ENCODE measurements at regions not wholly inside any gene's neighbourhood (a gene's known extent, or its start where the extent isn't known, plus 50 kb on each side); places are given as distances from the start of the nearest gene placed in this dataset.

- no peak overlapping the region for H3K4me3 ChIP-seq (ENCODE audit: low read depth, low read length)
- DNase-seq (ENCODE audit: low read depth) (peak; percentile 88), FAIRE-seq (no peak)
- no peaks in the 10 kb centered on the region for H3K27me3 ChIP-seq (ENCODE audit: control insufficient read depth, insufficient read depth, low read length)
- no peak for TF ChIP-seq CTCF (IDR thresholded peaks at IDR 0.05; ENCODE audit: insufficient read depth, low read length, severe bottlenecking)
- H3K36me3 ChIP-seq (ENCODE audit: control insufficient read depth, insufficient read depth, low read length) = no peaks in the 10 kb centered on the region
Observed at GRCh38 chr2:19029655-19030054, 328.8 kb downstream of the OSR1 start.

GRCh38 chr2:19028587-19029375 is 329.6 kb downstream of the OSR1 start:
- H3K27me3 ChIP-seq (ENCODE audit: control insufficient read depth, insufficient read depth, low read length) = no peaks in the 10 kb centered on the region
- TF ChIP-seq CTCF (IDR thresholded peaks at IDR 0.05; ENCODE audit: insufficient read depth, low read length, severe bottlenecking) = no peak
- H3K36me3 ChIP-seq (ENCODE audit: control insufficient read depth, insufficient read depth, low read length) = no peaks in the 10 kb centered on the region
- FAIRE-seq (no peak), DNase-seq (ENCODE audit: low read depth) (no peak)
- H3K4me3 ChIP-seq (ENCODE audit: low read depth, low read length) = no peak overlapping the region

- FAIRE-seq = no peak
- Histone ChIP-seq H3K27me3 (ENCODE audit: control insufficient read depth, insufficient read depth, low read length) (no peaks in the 10 kb centered on the region), H3K4me3 (ENCODE audit: low read depth, low read length) (no peak overlapping the region), H3K36me3 (ENCODE audit: control insufficient read depth, insufficient read depth, low read length) (no peaks in the 10 kb centered on the region)
- DNase-seq (ENCODE audit: low read depth) = no peak
- no peak for TF ChIP-seq CTCF (IDR thresholded peaks at IDR 0.05; ENCODE audit: insufficient read depth, low read length, severe bottlenecking)
Observed at GRCh38 chr2:19027626-19028025, 330.8 kb downstream of the OSR1 start.

- Histone ChIP-seq H3K36me3 (ENCODE audit: control insufficient read depth, insufficient read depth, low read length) (no peaks in the 10 kb centered on the region), H3K27me3 (ENCODE audit: control insufficient read depth, insufficient read depth, low read length) (no peaks in the 10 kb centered on the region), H3K4me3 (ENCODE audit: low read depth, low read length) (no peak overlapping the region)
- FAIRE-seq (no peak), DNase-seq (ENCODE audit: low read depth) (peak; percentile 77)
- TF ChIP-seq CTCF (IDR thresholded peaks at IDR 0.05; ENCODE audit: insufficient read depth, low read length, severe bottlenecking) = no peak
Observed at GRCh38 chr2:19026261-19026660, 332.2 kb downstream of the OSR1 start.

- H3K27me3 ChIP-seq (ENCODE audit: control insufficient read depth, insufficient read depth, low read length) = no peaks in the 10 kb centered on the region
- no peak for FAIRE-seq
- H3K36me3 ChIP-seq (ENCODE audit: control insufficient read depth, insufficient read depth, low read length) = no peaks in the 10 kb centered on the region
- no peak overlapping the region for H3K4me3 ChIP-seq (ENCODE audit: low read depth, low read length)
- no peak for TF ChIP-seq CTCF (IDR thresholded peaks at IDR 0.05; ENCODE audit: insufficient read depth, low read length, severe bottlenecking)
- no peak for DNase-seq (ENCODE audit: low read depth)
Observed at GRCh38 chr2:19022334-19022733, 336.1 kb downstream of the OSR1 start.

GRCh38 chr2:19021721-19022120 is 336.7 kb downstream of the OSR1 start:
- Histone ChIP-seq H3K4me3 (ENCODE audit: low read depth, low read length) (no peak overlapping the region), H3K36me3 (ENCODE audit: control insufficient read depth, insufficient read depth, low read length) (no peaks in the 10 kb centered on the region), H3K27me3 (ENCODE audit: control insufficient read depth, insufficient read depth, low read length) (no peaks in the 10 kb centered on the region)
- DNase-seq (ENCODE audit: low read depth) = no peak
- TF ChIP-seq CTCF (IDR thresholded peaks at IDR 0.05; ENCODE audit: insufficient read depth, low read length, severe bottlenecking) = no peak
- FAIRE-seq = no peak
